HCT116 (cell line): ENCODE measurements at regions not wholly inside any gene's neighbourhood (a gene's known extent, or its start where the extent isn't known, plus 50 kb on each side); places are given as distances from the start of the nearest gene placed in this dataset.

ENCODE experiments used
- ATAC-seq: fragments of 200-7000 bp; cut with Tn5 transposase; 2 replicates; pipeline ENCODE4 v1.9.1; 2020; ENCODE audit warnings: mild to moderate bottlenecking, moderate library complexity
- BruUV-seq: library from RNA; stranded (reverse); fragments of 400-500 nt; replicated peaks from 2 replicates; lab custom pipeline; 2021; lab: Mats Ljungman, UMichigan
- CTCF ChIA-PET: fragments of 300-600 bp; sonication (Branson Sonifier 250); formaldehyde crosslinking; loops from one replicate; lab custom pipeline; 2021; ENCODE audit warnings: antibody characterized with exemption; lab: Charles Lee
- POLR2A ChIA-PET: fragments of 300-600, 350-600 bp; sonication (Branson Sonifier 250); formaldehyde crosslinking; loops from one replicate; lab custom pipeline; 2021; ENCODE audit warnings: antibody characterized with exemption; lab: Charles Lee
- RAD21 ChIA-PET, 2 experiments: fragments of 300-600 bp; sonication (Branson Sonifier 250); formaldehyde crosslinking; loops; one replicate each; lab custom pipeline; 2023; ENCODE audit warnings: low total read pairs in 2 of 2; ENCODE audit not compliant: uncharacterized antibody in 2 of 2, unreplicated experiment in 2 of 2, low non-redundant PET in 1 of 2; lab: Charles Lee
- DNase-seq: peaks from one replicate; pipeline ENCODE4 v3.0.0-alpha.2; 2010; ENCODE audit warnings: low read depth, low spot score
- H2AFZ ChIP-seq: fragments of 200-600 bp; shearing (Covaris generic), sonication (generic); 2 replicates; pipeline ENCODE4 v1.6.1; 2017; ENCODE audit warnings: low read depth, mixed run types, mixed read lengths, antibody characterized with exemption, low read length; ENCODE audit not compliant: poor library complexity, severe bottlenecking
- H3K27ac ChIP-seq: 2 replicates; pipeline ENCODE4 v1.5.1; 2012; ENCODE audit warnings: low read depth, low read length
- H3K27me3 ChIP-seq: fragments of 200-600 bp; sonication (generic); 2 replicates; pipeline ENCODE4 v1.6.1; 2016; ENCODE audit warnings: mixed run types, low read length, mixed read lengths; ENCODE audit not compliant: insufficient read depth
- H3K36me3 ChIP-seq, 2 experiments: fragments of 200-500 bp in 1 of 2; fragments of 200-600 bp in 1 of 2; sonication (Bioruptor generic) in 1 of 2; sonication (generic) in 1 of 2; 2 replicates each; pipeline versions ENCODE4 v1.5.1 to v1.6.1; 2014 to 2016; ENCODE audit warnings: low read length in 2 of 2, inconsistent platforms in 1 of 2, mixed read lengths in 1 of 2, mixed run types in 1 of 2; ENCODE audit not compliant: insufficient read depth in 2 of 2, control insufficient read depth in 1 of 2
- H3K4me1 ChIP-seq, 2 experiments: fragments of 200-600 bp in 1 of 2; sonication (generic) in 1 of 2; 2 replicates each; pipeline versions ENCODE4 v1.5.1 to v1.6.1; 2012 to 2017; ENCODE audit warnings: low read length in 2 of 2, inconsistent platforms in 1 of 2, mild to moderate bottlenecking in 1 of 2, mixed read lengths in 1 of 2, mixed run types in 1 of 2, moderate library complexity in 1 of 2; ENCODE audit not compliant: insufficient read depth in 2 of 2, control insufficient read depth in 1 of 2
- H3K4me2 ChIP-seq: fragments of 200-600 bp; sonication (generic); 2 replicates; pipeline ENCODE4 v1.6.1; 2017; ENCODE audit warnings: mixed run types, low read length, mixed read lengths
- H3K4me3 ChIP-seq, 2 experiments: fragments of 200-600 bp in 1 of 2; sonication (generic) in 1 of 2; replicated peaks in 1 of 2; 2 replicates each; pipeline ENCODE4 v1.5.1; 2011 to 2016; ENCODE audit warnings: low read length in 2 of 2, control low read depth in 1 of 2, low read depth in 1 of 2, mild to moderate bottlenecking in 1 of 2, mixed read lengths in 1 of 2, mixed run types in 1 of 2
- H3K79me2 ChIP-seq: fragments of 200-600 bp; sonication (generic); 2 replicates; pipeline ENCODE4 v1.6.1; 2017; ENCODE audit warnings: mild to moderate bottlenecking, mixed run types, low read length, moderate library complexity, mixed read lengths; ENCODE audit not compliant: insufficient read depth
- H3K9ac ChIP-seq: fragments of 200-600 bp; sonication (generic); 2 replicates; pipeline ENCODE4 v1.6.1; 2016; ENCODE audit warnings: low read length, mixed read lengths
- H3K9me2 ChIP-seq: fragments of 200-600 bp; sonication (generic), shearing (Covaris generic); 2 replicates; pipeline ENCODE4 v1.6.1; 2017; ENCODE audit warnings: mixed run types, mild to moderate bottlenecking, moderate library complexity; ENCODE audit not compliant: insufficient read depth
- H3K9me3 ChIP-seq, 2 experiments: fragments of 200-500 bp in 1 of 2; fragments of 200-600 bp in 1 of 2; sonication (Bioruptor generic) in 1 of 2; sonication (generic) in 1 of 2; 2 replicates each; pipeline ENCODE4 v1.6.1; 2014 to 2017; ENCODE audit warnings: low read length in 2 of 2, mixed read lengths in 2 of 2, inconsistent platforms in 1 of 2, low read depth in 1 of 2, mild to moderate bottlenecking in 1 of 2, mixed run types in 1 of 2, moderate library complexity in 1 of 2; ENCODE audit not compliant: control insufficient read depth in 1 of 2, insufficient read depth in 1 of 2
- H4K20me1 ChIP-seq: fragments of 200-600 bp; sonication (generic), shearing (Covaris generic); 2 replicates; pipeline ENCODE4 v1.6.1; 2017; ENCODE audit warnings: mixed run types, mild to moderate bottlenecking, moderate library complexity; ENCODE audit not compliant: insufficient read depth
- CBX3 ChIP-seq: IDR thresholded peaks from 2 replicates; pipeline ENCODE4 v1.6.1; 2012; ENCODE audit warnings: low read depth
- CEBPB ChIP-seq: IDR thresholded peaks from 2 replicates; pipeline ENCODE4 v1.6.1; 2012; ENCODE audit warnings: low read depth
- CTCF ChIP-seq, 3 experiments: fragments of 200-600 bp in 1 of 3; sonication (generic) in 1 of 3; IDR thresholded peaks in 2 of 3; conservative IDR thresholded peaks in 1 of 3; 2 replicates each; pipeline ENCODE4 v1.5.1; 2012 to 2017; ENCODE audit warnings: low read depth in 2 of 3, low read length in 2 of 3, antibody characterized with exemption in 1 of 3, borderline replicate concordance in 1 of 3, control low read depth in 1 of 3, mild to moderate bottlenecking in 1 of 3, mixed read lengths in 1 of 3, mixed run types in 1 of 3, moderate library complexity in 1 of 3; ENCODE audit not compliant: insufficient read depth in 1 of 3
- EGR1 ChIP-seq: IDR thresholded peaks from 2 replicates; pipeline ENCODE4 v1.6.1; 2012; ENCODE audit warnings: low read depth
- FOSL1 ChIP-seq: IDR thresholded peaks from 2 replicates; pipeline ENCODE4 v1.6.1; 2012; ENCODE audit warnings: low read depth
- JUND ChIP-seq: IDR thresholded peaks from 2 replicates; pipeline ENCODE4 v1.6.1; 2012
- MAX ChIP-seq: IDR thresholded peaks from 2 replicates; pipeline ENCODE4 v1.6.1; 2012
- POLR2A ChIP-seq: IDR thresholded peaks from 2 replicates; pipeline ENCODE4 v1.7.0; 2011; ENCODE audit warnings: borderline replicate concordance; ENCODE audit not compliant: insufficient read depth, insufficient read length; ENCODE audit errors: extremely low read depth
- POLR2AphosphoS5 ChIP-seq: IDR thresholded peaks from 2 replicates; pipeline ENCODE4 v1.6.1; 2011; ENCODE audit warnings: mild to moderate bottlenecking, low read depth, low read length, moderate library complexity
- RAD21 ChIP-seq: IDR thresholded peaks from 2 replicates; pipeline ENCODE4 v1.6.1; 2012; ENCODE audit warnings: low read depth, mild to moderate bottlenecking
- SIN3A ChIP-seq: IDR thresholded peaks from 2 replicates; pipeline ENCODE4 v1.6.1; 2012; ENCODE audit warnings: low read depth
- SP1 ChIP-seq: IDR thresholded peaks from 2 replicates; pipeline ENCODE4 v1.6.1; 2012; ENCODE audit warnings: low read depth
- SRF ChIP-seq: IDR thresholded peaks from 2 replicates; pipeline ENCODE4 v1.6.1; 2012; ENCODE audit warnings: low read depth
- TCF7L2 ChIP-seq: IDR thresholded peaks from 2 replicates; pipeline ENCODE4 v1.7.0; 2011; ENCODE audit warnings: borderline replicate concordance, inconsistent platforms; ENCODE audit not compliant: insufficient read depth, insufficient read length; ENCODE audit errors: extremely low read depth
- YY1 ChIP-seq: IDR thresholded peaks from 2 replicates; pipeline ENCODE4 v1.6.1; 2011; ENCODE audit warnings: low read length, low read depth, moderate library complexity, mild to moderate bottlenecking; ENCODE audit not compliant: insufficient replicate concordance; ENCODE audit errors: extremely low read depth
- ZBTB33 ChIP-seq: IDR thresholded peaks from 2 replicates; pipeline ENCODE4 v1.6.1; 2011; ENCODE audit warnings: mild to moderate bottlenecking, low read length, moderate library complexity; ENCODE audit not compliant: insufficient replicate concordance; ENCODE audit errors: extremely low read depth
- ZNF274 ChIP-seq: fragments of 200-500 bp; sonication (Bioruptor generic); IDR thresholded peaks from 2 replicates; pipeline ENCODE4 v1.6.1; 2014; ENCODE audit warnings: mild to moderate bottlenecking, low read depth, low read length, inconsistent platforms
- intact Hi-C: fragments of 100-400 bp; cut with micrococcal nuclease; formaldehyde crosslinking; loops from 2 replicates; pipeline ENCODE4 v1.10.0; 2022

GRCh38 chr5:128629157-128629556 is 91.1 kb upstream of the FBN2 start:
- Histone ChIP-seq H3K4me1 (no peaks in the 10 kb centered on the region), H3K27ac (no peak overlapping the region), H3K27me3 (no peaks in the 10 kb centered on the region), H3K4me3 (no peak overlapping the region), H3K79me2 (no peaks in the 10 kb centered on the region), H3K9me2 (no peaks in the 10 kb centered on the region), H3K9me3 (no peaks in the 10 kb centered on the region), H3K36me3 (no peaks in the 10 kb centered on the region), H3K9ac (no peak overlapping the region), H3K4me2 (no peak overlapping the region), H2AFZ (no peak overlapping the region), H4K20me1 (no peaks in the 10 kb centered on the region)
- ChIA-PET POLR2A (no interaction called here), CTCF (no interaction called here), RAD21 (no interaction called here)
- BruUV-seq = no TSS peak
- no peak for DNase-seq
- intact Hi-C loops = no loop called here
- TF ChIP-seq YY1 = no peak
- TF ChIP-seq SIN3A = no peak
- TF ChIP-seq JUND = no peak
- no peak for TF ChIP-seq MAX
- TF ChIP-seq POLR2A = no peak
- TF ChIP-seq SP1 = no peak
- TF ChIP-seq SRF = no peak
- no peak for TF ChIP-seq ZBTB33
- no peak for TF ChIP-seq CTCF (IDR thresholded peaks at IDR 0.05 in 2 of 3, conservative IDR thresholded peaks at IDR 0.05 in 1 of 3; ENCODE audit: borderline replicate concordance in 1 of 3, insufficient read depth in 1 of 3, low read depth in 2 of 3, low read length in 2 of 3)
- no peak for TF ChIP-seq FOSL1
- no peak for TF ChIP-seq ZNF274
- TF ChIP-seq EGR1 = no peak
- TF ChIP-seq POLR2AphosphoS5 = no peak
- TF ChIP-seq CBX3 = no peak
- TF ChIP-seq CEBPB = no peak
- no peak for TF ChIP-seq RAD21
- TF ChIP-seq TCF7L2 = no peak
- ATAC-seq = no peak
